GM19099 (cell line): ENCODE measurements at regions not wholly inside any gene's neighbourhood (a gene's known extent, or its start where the extent isn't known, plus 50 kb on each side); places are given as distances from the start of the nearest gene placed in this dataset.

Experiments used
- POLR2A ChIP-seq: IDR thresholded peaks from 3 replicates; pipeline ENCODE4 v1.6.1; 2011; ENCODE audit warnings: low read depth; ENCODE audit not compliant: insufficient read length; ENCODE audit errors: extremely low read depth

GRCh38 chr17:77597418-77598240 lies 360.9 kb upstream of the TNRC6C start:
- no peak for TF ChIP-seq POLR2A

- TF ChIP-seq POLR2A, result no peak
Observed at GRCh38 chr17:77598241-77598620, 360.3 kb upstream of the TNRC6C start.

GRCh38 chr17:77599699-77600098 lies 358.8 kb upstream of the TNRC6C start:
- no peak for TF ChIP-seq POLR2A

GRCh38 chr17:77600346-77600745 lies 358.2 kb upstream of the TNRC6C start:
- TF ChIP-seq POLR2A, result no peak

GRCh38 chr17:77601054-77601979 lies 357.2 kb upstream of the TNRC6C start:
- TF ChIP-seq POLR2A, result no peak

- no peak for TF ChIP-seq POLR2A
Observed at GRCh38 chr17:77602062-77602746, 356.3 kb upstream of the TNRC6C start.

GRCh38 chr17:77602883-77603640 lies 355.4 kb upstream of the TNRC6C start:
- TF ChIP-seq POLR2A, result no peak

GRCh38 chr17:77604301-77604972 lies 354.1 kb upstream of the TNRC6C start:
- TF ChIP-seq POLR2A, result no peak

- no peak for TF ChIP-seq POLR2A
Observed at GRCh38 chr17:77604973-77605313, 353.6 kb upstream of the TNRC6C start.

- no peak for TF ChIP-seq POLR2A
Observed at GRCh38 chr17:77606146-77606864, 352.2 kb upstream of the TNRC6C start.

GRCh38 chr17:77606865-77607210 lies 351.7 kb upstream of the TNRC6C start:
- TF ChIP-seq POLR2A, result no peak

- no peak for TF ChIP-seq POLR2A
Observed at GRCh38 chr17:77607606-77608005, 350.9 kb upstream of the TNRC6C start.

GRCh38 chr17:77608431-77608830 lies 350.1 kb upstream of the TNRC6C start:
- TF ChIP-seq POLR2A, result no peak
